Left renal cortex interstitium (tissue), 4 donors: ENCODE measurements at regions not wholly inside any gene's neighbourhood (a gene's known extent, or its start where the extent isn't known, plus 50 kb on each side); places are given as distances from the start of the nearest gene placed in this dataset.

Source experiments
- DNase-seq, 4 donors: peaks; one replicate each; pipeline ENCODE4 v3.0.0-alpha.2; 2013; ENCODE audit warnings: low read depth in 4 of 4, low spot score in 2 of 4, missing footprints in 1 of 4

GRCh38 chr16:72286936-72287620 is 115.1 kb upstream of the PMFBP1 start:
- no peak for DNase-seq

- no peak for DNase-seq
Observed at GRCh38 chr16:72285728-72286127, 113.8 kb upstream of the PMFBP1 start.

GRCh38 chr16:72285324-72285723 is 113.4 kb upstream of the PMFBP1 start:
- DNase-seq, result no peak

GRCh38 chr16:72284042-72284789 is 112.3 kb upstream of the PMFBP1 start:
- no peak for DNase-seq

GRCh38 chr16:72282362-72282761 is 110.4 kb upstream of the PMFBP1 start:
- no peak for DNase-seq

GRCh38 chr16:72278301-72278700 is 106.3 kb upstream of the PMFBP1 start:
- DNase-seq, result no peak

- DNase-seq, result no peak
Observed at GRCh38 chr16:72277749-72278148, 105.8 kb upstream of the PMFBP1 start.

- DNase-seq, result no peak
Observed at GRCh38 chr16:72271699-72272240, 99.8 kb upstream of the PMFBP1 start.

GRCh38 chr16:72270531-72270930 is 98.6 kb upstream of the PMFBP1 start:
- no peak for DNase-seq

- DNase-seq, result no peak
Observed at GRCh38 chr16:72266836-72267235, 94.9 kb upstream of the PMFBP1 start.

- no peak for DNase-seq
Observed at GRCh38 chr16:72264771-72265170, 92.8 kb upstream of the PMFBP1 start.

- no peak for DNase-seq
Observed at GRCh38 chr16:72262711-72263110, 90.8 kb upstream of the PMFBP1 start.

- no peak for DNase-seq
Observed at GRCh38 chr16:72261127-72261526, 89.2 kb upstream of the PMFBP1 start.

- DNase-seq, result no peak
Observed at GRCh38 chr16:72256398-72257066, 84.6 kb upstream of the PMFBP1 start.

GRCh38 chr16:72255786-72256185 is 83.8 kb upstream of the PMFBP1 start:
- no peak for DNase-seq

- DNase-seq, result no peak
Observed at GRCh38 chr16:72247821-72248253, 75.9 kb upstream of the PMFBP1 start.

- DNase-seq, result no peak
Observed at GRCh38 chr16:72246423-72246822, 74.5 kb upstream of the PMFBP1 start.

- DNase-seq, result no peak
Observed at GRCh38 chr16:72244853-72245252, 72.9 kb upstream of the PMFBP1 start.

- no peak for DNase-seq
Observed at GRCh38 chr16:72243621-72244020, 71.7 kb upstream of the PMFBP1 start.

- no peak for DNase-seq
Observed at GRCh38 chr16:72242757-72243156, 70.8 kb upstream of the PMFBP1 start.

GRCh38 chr16:72241930-72242329 is 70.0 kb upstream of the PMFBP1 start:
- no peak for DNase-seq
